Muscle of leg (tissue), 3 donors: ENCODE measurements at regions not wholly inside any gene's neighbourhood (a gene's known extent, or its start where the extent isn't known, plus 50 kb on each side); places are given as distances from the start of the nearest gene placed in this dataset.
"Not testable (repeated sequence)": the region's sequence is repeated elsewhere in the genome, so short reads cannot be mapped to it uniquely, and the experiment has no call there.

Source experiments
- DNase-seq: peaks from one replicate; pipeline ENCODE4 v3.0.0; 2013
- H3K27ac ChIP-seq: one replicate; pipeline ENCODE4 v1.5.1; 2013; ENCODE audit warnings: mild to moderate bottlenecking, low read length, control low read depth
- H3K27me3 ChIP-seq: one replicate; pipeline ENCODE4 v1.6.1; 2013; ENCODE audit warnings: low read length; ENCODE audit not compliant: control insufficient read depth, insufficient read depth
- H3K36me3 ChIP-seq: one replicate; pipeline ENCODE4 v1.6.1; 2013; ENCODE audit warnings: low read length; ENCODE audit not compliant: control insufficient read depth, insufficient read depth
- H3K4me1 ChIP-seq: one replicate; pipeline ENCODE4 v1.6.1; 2013; ENCODE audit warnings: low read length; ENCODE audit not compliant: control insufficient read depth, insufficient read depth
- H3K4me3 ChIP-seq: one replicate; pipeline ENCODE4 v1.5.1; 2013; ENCODE audit warnings: low read length, control low read depth
- H3K9me3 ChIP-seq: replicated peaks from 2 replicates; pipeline ENCODE4 v1.6.1; 2013; ENCODE audit warnings: low read depth, low read length; ENCODE audit not compliant: control insufficient read depth
- WGBS: methylation state at CpG from one replicate; pipeline ENCODE4 v1.1.5; 2013; ENCODE audit warnings: missing lambda C conversion rate; ENCODE audit not compliant: insufficient coverage; 5-methylcytosine and 5-hydroxymethylcytosine counted together

DNA sequence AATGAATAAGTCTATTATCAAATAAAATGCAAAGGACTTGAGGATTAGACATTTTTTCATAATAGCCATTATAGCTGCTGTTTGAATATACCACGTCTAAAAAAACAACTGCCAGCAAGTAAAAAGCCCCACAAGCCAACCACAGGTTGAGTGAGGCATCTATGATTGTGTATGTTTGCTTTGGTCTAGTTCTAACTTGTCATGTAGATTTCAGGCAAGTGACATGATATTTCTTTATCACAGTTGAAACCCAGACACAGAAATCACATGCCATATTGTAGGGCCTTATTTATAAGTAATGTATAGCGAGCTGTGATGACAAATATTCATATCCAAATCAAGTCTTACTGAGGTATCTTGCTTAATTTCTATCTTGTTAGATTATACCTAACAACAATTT is 225.8 kb downstream of the EMP1 start:
- no peaks in the 10 kb centered on the region for H3K27me3 ChIP-seq
- DNase-seq: no peak
- no peaks in the 10 kb centered on the region for H3K9me3 ChIP-seq
- no CpG with 5 or more reads among the region's 2 CpGs for WGBS
- H3K4me1 ChIP-seq: no peaks in the 10 kb centered on the region
- H3K27ac ChIP-seq: no peak overlapping the region
- H3K36me3 ChIP-seq: no peaks in the 10 kb centered on the region
- H3K4me3 ChIP-seq: no peak overlapping the region

- no CpG with 5 or more reads among the region's 2 CpGs for WGBS
- DNase-seq: no peak
- Histone ChIP-seq H3K4me1 (no peaks in the 10 kb centered on the region), H3K27me3 (no peaks in the 10 kb centered on the region), H3K27ac (no peak overlapping the region), H3K36me3 (no peaks in the 10 kb centered on the region), H3K9me3 (no peaks in the 10 kb centered on the region), H3K4me3 (no peak overlapping the region)
These were observed 221.0 kb downstream of the EMP1 start for GRCh38 chr12:13417516-13417915.

DNA sequence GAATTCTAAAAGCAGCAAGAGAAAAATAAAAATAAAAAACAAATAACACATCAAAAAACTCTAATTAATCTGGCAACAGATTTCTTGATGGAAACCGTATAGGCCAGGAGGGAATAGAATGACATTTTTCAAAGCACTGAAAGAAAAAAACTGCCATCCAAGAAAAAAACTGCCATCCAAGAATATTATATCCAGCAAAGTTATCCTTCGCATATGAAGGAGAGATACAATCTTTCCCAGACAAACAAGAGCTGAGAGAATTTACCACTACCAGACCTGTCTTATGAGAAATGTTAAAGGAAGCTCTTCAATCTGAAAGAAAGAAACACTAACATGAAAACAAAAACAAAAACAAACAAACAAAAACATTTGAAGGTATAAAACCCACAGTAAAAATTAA is 214.8 kb downstream of the EMP1 start:
- no peaks in the 10 kb centered on the region for H3K4me1 ChIP-seq
- H3K9me3 ChIP-seq: peaks cover 2% of the 10 kb centered on the region
- no peak overlapping the region for H3K27ac ChIP-seq
- H3K36me3 ChIP-seq: no peaks in the 10 kb centered on the region
- no peak overlapping the region for H3K4me3 ChIP-seq
- WGBS: no CpG with 5 or more reads among the region's 2 CpGs
- no peaks in the 10 kb centered on the region for H3K27me3 ChIP-seq
- DNase-seq: no peak

- H3K4me1 ChIP-seq: peaks cover 16% of the 10 kb centered on the region
- H3K4me3 ChIP-seq: no peak overlapping the region
- H3K9me3 ChIP-seq: peaks cover 2% of the 10 kb centered on the region
- H3K27me3 ChIP-seq: no peaks in the 10 kb centered on the region
- DNase-seq: no peak
- 88% methylated on average over 3 of the region's 5 CpGs for WGBS
- H3K36me3 ChIP-seq: no peaks in the 10 kb centered on the region
- H3K27ac ChIP-seq: no peak overlapping the region
These were observed 209.6 kb downstream of the EMP1 start for GRCh38 chr12:13405961-13406703.

GRCh38 chr12:13404631-13405473 is 208.3 kb downstream of the EMP1 start:
- no peaks in the 10 kb centered on the region for H3K9me3 ChIP-seq
- H3K4me3 ChIP-seq: no peak overlapping the region
- H3K27ac ChIP-seq: no peak overlapping the region
- H3K36me3 ChIP-seq: no peaks in the 10 kb centered on the region
- H3K4me1 ChIP-seq: peaks cover 16% of the 10 kb centered on the region
- 53% methylated on average over 4 of the region's 13 CpGs for WGBS
- no peaks in the 10 kb centered on the region for H3K27me3 ChIP-seq
- DNase-seq: peak; percentile 22

DNA sequence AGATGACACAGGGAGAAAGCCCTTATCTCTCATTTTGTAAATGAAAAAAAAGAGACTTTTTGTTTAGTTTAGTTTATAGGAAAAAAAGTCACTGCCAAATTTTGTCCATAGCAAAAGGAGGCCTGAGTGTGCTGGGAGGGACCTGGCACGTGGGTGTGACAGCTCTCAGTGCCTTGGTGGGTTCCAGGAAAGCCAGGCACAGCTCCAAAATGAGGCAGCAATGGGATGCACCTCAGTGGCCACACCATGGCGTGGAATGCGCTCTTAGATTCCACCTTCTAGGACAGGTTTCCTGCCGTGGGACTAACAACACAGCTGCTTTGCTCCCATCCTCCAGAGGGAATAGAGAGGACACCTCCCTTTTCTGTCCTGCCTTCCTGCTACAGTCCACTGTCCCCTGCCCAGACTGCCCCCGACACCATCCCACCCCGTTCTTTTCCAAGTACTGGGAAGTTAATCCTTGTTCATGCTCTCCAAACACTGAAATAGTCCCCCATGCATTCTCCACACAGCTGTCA is 207.6 kb downstream of the EMP1 start:
- Histone ChIP-seq H3K36me3 (no peaks in the 10 kb centered on the region), H3K9me3 (no peaks in the 10 kb centered on the region)
- WGBS: 33% methylated on average over 5 of the region's 6 CpGs

GRCh38 chr12:13391375-13391774 is 194.8 kb downstream of the EMP1 start:
- not testable (repeated sequence) for H3K9me3 ChIP-seq, H3K27me3 ChIP-seq, H3K36me3 ChIP-seq, H3K27ac ChIP-seq, DNase-seq, H3K4me3 ChIP-seq
- peaks cover 14% of the 10 kb centered on the region for H3K4me1 ChIP-seq
- WGBS: no CpG with 5 or more reads among the region's 2 CpGs

More for the DNA sequence above, 207.6 kb downstream of the EMP1 start:
- no peak overlapping the region for H3K4me3 ChIP-seq
- no peaks in the 10 kb centered on the region for H3K27me3 ChIP-seq
- DNase-seq: peak; percentile 29
- no peak overlapping the region for H3K27ac ChIP-seq
- peaks cover 16% of the 10 kb centered on the region for H3K4me1 ChIP-seq

DNA sequence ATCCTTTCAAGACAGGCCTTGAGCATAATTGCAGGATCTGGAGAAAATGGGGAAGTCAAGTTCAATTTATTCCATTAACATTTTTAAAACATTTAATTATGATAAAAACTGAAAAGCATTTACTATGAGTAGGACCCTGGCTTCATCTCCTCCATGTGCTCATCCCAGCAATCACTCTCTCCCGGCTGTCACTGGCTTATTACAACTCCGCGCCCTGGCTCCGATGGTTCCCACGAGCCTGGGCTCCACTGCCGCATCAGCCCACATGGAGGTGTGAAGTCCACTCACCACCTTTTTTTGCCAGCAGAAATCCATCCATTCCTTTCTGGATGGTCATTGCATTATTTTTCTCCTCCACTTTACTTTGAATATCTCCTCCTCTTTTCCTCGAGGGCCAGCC is 194.4 kb downstream of the EMP1 start:
- no peak for DNase-seq
- no peaks in the 10 kb centered on the region for H3K36me3 ChIP-seq
- H3K4me1 ChIP-seq: peaks cover 14% of the 10 kb centered on the region
- no peaks in the 10 kb centered on the region for H3K27me3 ChIP-seq
- no peak overlapping the region for H3K4me3 ChIP-seq
- H3K27ac ChIP-seq: peak overlapping the region; percentile 49
- WGBS: 94% methylated on average over 3 of the region's 7 CpGs
- H3K9me3 ChIP-seq: no peaks in the 10 kb centered on the region

DNA sequence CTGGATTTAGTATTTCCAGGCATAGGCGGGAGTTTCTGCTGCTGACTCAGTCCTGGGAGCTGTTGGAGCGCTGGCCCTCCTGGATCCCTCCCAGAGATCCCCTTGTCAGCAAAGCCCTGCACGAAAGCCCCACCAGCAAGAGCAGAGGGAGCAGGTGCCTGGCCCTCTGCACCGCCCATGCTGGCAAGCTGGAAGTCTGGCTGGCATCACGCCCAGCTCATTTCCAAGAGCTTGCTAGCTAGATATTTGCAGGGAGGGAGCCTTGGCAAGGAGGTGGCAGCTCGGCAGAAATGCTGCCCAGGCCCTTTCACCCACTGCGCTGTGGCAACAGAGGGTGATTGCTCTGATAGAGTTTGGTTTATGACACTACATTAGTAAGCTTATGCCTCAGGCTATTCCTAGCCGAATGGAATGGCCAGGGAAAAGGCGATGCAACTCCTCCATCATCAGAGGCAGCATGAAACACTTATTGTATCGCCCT is 193.9 kb downstream of the EMP1 start:
- Histone ChIP-seq H3K27ac (peak overlapping the region; percentile 71), H3K36me3 (no peaks in the 10 kb centered on the region), H3K4me1 (peaks cover 14% of the 10 kb centered on the region), H3K4me3 (no peak overlapping the region), H3K27me3 (no peaks in the 10 kb centered on the region), H3K9me3 (no peaks in the 10 kb centered on the region)
- DNase-seq: peak; percentile 93
- WGBS: 40% methylated on average over 5 of the region's 10 CpGs

DNA sequence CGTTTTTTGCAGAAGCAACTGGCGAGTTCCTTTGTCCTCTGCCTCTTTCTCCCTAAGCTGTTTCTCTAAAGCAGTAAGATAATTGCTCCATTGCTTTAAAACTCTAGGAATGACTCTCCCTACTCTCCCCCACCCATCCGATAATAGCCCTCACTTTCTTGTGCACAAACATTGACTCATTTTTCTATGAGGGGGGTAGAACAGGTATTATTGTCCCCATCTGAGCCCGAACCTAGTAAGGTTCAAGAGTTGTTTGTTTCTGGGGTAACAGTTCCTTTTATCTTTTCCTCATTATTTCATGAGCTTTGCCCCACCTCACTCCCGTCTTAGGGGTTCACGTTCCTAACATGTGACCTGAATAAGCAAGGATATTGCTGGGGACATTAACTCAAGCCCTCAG is 190.6 kb downstream of the EMP1 start:
- Histone ChIP-seq H3K27ac (no peak overlapping the region), H3K36me3 (no peaks in the 10 kb centered on the region), H3K27me3 (no peaks in the 10 kb centered on the region), H3K4me1 (peaks cover 14% of the 10 kb centered on the region), H3K9me3 (no peaks in the 10 kb centered on the region), H3K4me3 (no peak overlapping the region)
- 55% methylated on average over 3 of the region's 6 CpGs for WGBS
- DNase-seq: no peak
